ENCODE measurements at regions not wholly inside any gene's neighbourhood (a gene's known extent, or its start where the extent isn't known, plus 50 kb on each side); places are given as distances from the start of the nearest gene placed in this dataset.

GRCh38 chr4:24339260-24339659 is 245.1 kb downstream of the DHX15 start:
- H3K9me3 ChIP-seq (ENCODE audit: control insufficient read depth in 5 of 5, low read length in 5 of 5), result no peaks in the 10 kb centered on the region
- H3K9ac ChIP-seq (ENCODE audit: low read length in 5 of 5), result no peak overlapping the region
- no peaks in the 10 kb centered on the region for H3K36me3 ChIP-seq (ENCODE audit: control insufficient read depth in 5 of 5, insufficient read depth in 5 of 5, low read length in 5 of 5)
- H3K27ac ChIP-seq (ENCODE audit: low read depth, low read length), result no peak overlapping the region
- H3K4me3 ChIP-seq (ENCODE audit: low read depth in 1 of 5, low read length in 5 of 5), result no peak overlapping the region
- no peaks in the 10 kb centered on the region for H3K4me1 ChIP-seq (ENCODE audit: control insufficient read depth in 5 of 5, insufficient read depth in 5 of 5, low read length in 5 of 5)
- no peaks in the 10 kb centered on the region for H3K27me3 ChIP-seq (ENCODE audit: control insufficient read depth in 5 of 5, insufficient read depth in 4 of 5, low read length in 5 of 5)

- Histone ChIP-seq H3K4me3 (ENCODE audit: low read depth in 1 of 5, low read length in 5 of 5) (no peak overlapping the region), H3K27ac (ENCODE audit: low read depth, low read length) (no peak overlapping the region), H3K4me1 (ENCODE audit: control insufficient read depth in 5 of 5, insufficient read depth in 5 of 5, low read length in 5 of 5) (no peaks in the 10 kb centered on the region), H3K27me3 (ENCODE audit: control insufficient read depth in 5 of 5, insufficient read depth in 4 of 5, low read length in 5 of 5) (no peaks in the 10 kb centered on the region), H3K36me3 (ENCODE audit: control insufficient read depth in 5 of 5, insufficient read depth in 5 of 5, low read length in 5 of 5) (no peaks in the 10 kb centered on the region), H3K9me3 (ENCODE audit: control insufficient read depth in 5 of 5, low read length in 5 of 5) (no peaks in the 10 kb centered on the region), H3K9ac (ENCODE audit: low read length in 5 of 5) (no peak overlapping the region)
Observed at GRCh38 chr4:24337451-24338190, 246.7 kb downstream of the DHX15 start.

GRCh38 chr4:24335616-24336015 is 248.7 kb downstream of the DHX15 start:
- no peaks in the 10 kb centered on the region for H3K27me3 ChIP-seq (ENCODE audit: control insufficient read depth in 5 of 5, insufficient read depth in 4 of 5, low read length in 5 of 5)
- H3K4me3 ChIP-seq (ENCODE audit: low read depth in 1 of 5, low read length in 5 of 5), result no peak overlapping the region
- H3K9me3 ChIP-seq (ENCODE audit: control insufficient read depth in 5 of 5, low read length in 5 of 5), result no peaks in the 10 kb centered on the region
- H3K9ac ChIP-seq (ENCODE audit: low read length in 5 of 5), result no peak overlapping the region
- no peaks in the 10 kb centered on the region for H3K36me3 ChIP-seq (ENCODE audit: control insufficient read depth in 5 of 5, insufficient read depth in 5 of 5, low read length in 5 of 5)
- H3K27ac ChIP-seq (ENCODE audit: low read depth, low read length), result no peak overlapping the region
- peaks cover 0 to 3% (median under 1%) of the 10 kb centered on the region in 5 donors for H3K4me1 ChIP-seq (ENCODE audit: control insufficient read depth in 5 of 5, insufficient read depth in 5 of 5, low read length in 5 of 5)

- Histone ChIP-seq H3K9me3 (ENCODE audit: control insufficient read depth in 5 of 5, low read length in 5 of 5) (no peaks in the 10 kb centered on the region), H3K27ac (ENCODE audit: low read depth, low read length) (no peak overlapping the region), H3K9ac (ENCODE audit: low read length in 5 of 5) (no peak overlapping the region), H3K36me3 (ENCODE audit: control insufficient read depth in 5 of 5, insufficient read depth in 5 of 5, low read length in 5 of 5) (no peaks in the 10 kb centered on the region), H3K27me3 (ENCODE audit: control insufficient read depth in 5 of 5, insufficient read depth in 4 of 5, low read length in 5 of 5) (no peaks in the 10 kb centered on the region), H3K4me1 (ENCODE audit: control insufficient read depth in 5 of 5, insufficient read depth in 5 of 5, low read length in 5 of 5) (peaks cover 0 to 7% (median 5%) of the 10 kb centered on the region in 5 donors), H3K4me3 (ENCODE audit: low read depth in 1 of 5, low read length in 5 of 5) (no peak overlapping the region)
Observed at GRCh38 chr4:24334906-24335305, 249.4 kb downstream of the DHX15 start.

GRCh38 chr4:24330573-24330972 is 253.8 kb downstream of the DHX15 start:
- H3K4me3 ChIP-seq (ENCODE audit: low read depth in 1 of 5, low read length in 5 of 5), result no peak overlapping the region
- no peak overlapping the region for H3K9ac ChIP-seq (ENCODE audit: low read length in 5 of 5)
- H3K27me3 ChIP-seq (ENCODE audit: control insufficient read depth in 5 of 5, insufficient read depth in 4 of 5, low read length in 5 of 5), result no peaks in the 10 kb centered on the region
- H3K27ac ChIP-seq (ENCODE audit: low read depth, low read length), result no peak overlapping the region
- H3K4me1 ChIP-seq (ENCODE audit: control insufficient read depth in 5 of 5, insufficient read depth in 5 of 5, low read length in 5 of 5), result peaks cover 0 to 7% (median 5%) of the 10 kb centered on the region in 5 donors
- H3K36me3 ChIP-seq (ENCODE audit: control insufficient read depth in 5 of 5, insufficient read depth in 5 of 5, low read length in 5 of 5), result no peaks in the 10 kb centered on the region
- H3K9me3 ChIP-seq (ENCODE audit: control insufficient read depth in 5 of 5, low read length in 5 of 5), result no peaks in the 10 kb centered on the region

GRCh38 chr4:24330172-24330571 is 254.2 kb downstream of the DHX15 start:
- H3K4me1 ChIP-seq (ENCODE audit: control insufficient read depth in 5 of 5, insufficient read depth in 5 of 5, low read length in 5 of 5), result peaks cover 0 to 7% (median 5%) of the 10 kb centered on the region in 5 donors
- no peaks in the 10 kb centered on the region for H3K36me3 ChIP-seq (ENCODE audit: control insufficient read depth in 5 of 5, insufficient read depth in 5 of 5, low read length in 5 of 5)
- no peak overlapping the region for H3K9ac ChIP-seq (ENCODE audit: low read length in 5 of 5)
- no peaks in the 10 kb centered on the region for H3K9me3 ChIP-seq (ENCODE audit: control insufficient read depth in 5 of 5, low read length in 5 of 5)
- H3K4me3 ChIP-seq (ENCODE audit: low read depth in 1 of 5, low read length in 5 of 5), result no peak overlapping the region
- H3K27me3 ChIP-seq (ENCODE audit: control insufficient read depth in 5 of 5, insufficient read depth in 4 of 5, low read length in 5 of 5), result no peaks in the 10 kb centered on the region
- no peak overlapping the region for H3K27ac ChIP-seq (ENCODE audit: low read depth, low read length)

- Histone ChIP-seq H3K9me3 (ENCODE audit: control insufficient read depth in 5 of 5, low read length in 5 of 5) (no peaks in the 10 kb centered on the region), H3K9ac (ENCODE audit: low read length in 5 of 5) (no peak overlapping the region)
Observed at GRCh38 chr4:24328711-24329110, 255.6 kb downstream of the DHX15 start.

GRCh38 chr4:24328310-24328709 is 256.0 kb downstream of the DHX15 start:
- Histone ChIP-seq H3K27ac (ENCODE audit: low read depth, low read length) (no peak overlapping the region), H3K4me1 (ENCODE audit: control insufficient read depth in 5 of 5, insufficient read depth in 5 of 5, low read length in 5 of 5) (peaks cover 0 to 7% (median 5%) of the 10 kb centered on the region in 5 donors), H3K27me3 (ENCODE audit: control insufficient read depth in 5 of 5, insufficient read depth in 4 of 5, low read length in 5 of 5) (no peaks in the 10 kb centered on the region), H3K4me3 (ENCODE audit: low read depth in 1 of 5, low read length in 5 of 5) (no peak overlapping the region), H3K36me3 (ENCODE audit: control insufficient read depth in 5 of 5, insufficient read depth in 5 of 5, low read length in 5 of 5) (no peaks in the 10 kb centered on the region), H3K9ac (ENCODE audit: low read length in 5 of 5) (no peak overlapping the region), H3K9me3 (ENCODE audit: control insufficient read depth in 5 of 5, low read length in 5 of 5) (no peaks in the 10 kb centered on the region)

More at GRCh38 chr4:24328711-24329110, 255.6 kb downstream of the DHX15 start:
- Histone ChIP-seq H3K36me3 (ENCODE audit: control insufficient read depth in 5 of 5, insufficient read depth in 5 of 5, low read length in 5 of 5) (no peaks in the 10 kb centered on the region), H3K27ac (ENCODE audit: low read depth, low read length) (no peak overlapping the region), H3K4me1 (ENCODE audit: control insufficient read depth in 5 of 5, insufficient read depth in 5 of 5, low read length in 5 of 5) (peaks cover 0 to 7% (median 5%) of the 10 kb centered on the region in 5 donors), H3K4me3 (ENCODE audit: low read depth in 1 of 5, low read length in 5 of 5) (no peak overlapping the region), H3K27me3 (ENCODE audit: control insufficient read depth in 5 of 5, insufficient read depth in 4 of 5, low read length in 5 of 5) (no peaks in the 10 kb centered on the region)

GRCh38 chr4:24322995-24323394 is 261.4 kb downstream of the DHX15 start:
- H3K36me3 ChIP-seq (ENCODE audit: control insufficient read depth in 5 of 5, insufficient read depth in 5 of 5, low read length in 5 of 5), result no peaks in the 10 kb centered on the region
- no peak overlapping the region for H3K9ac ChIP-seq (ENCODE audit: low read length in 5 of 5)
- no peaks in the 10 kb centered on the region for H3K27me3 ChIP-seq (ENCODE audit: control insufficient read depth in 5 of 5, insufficient read depth in 4 of 5, low read length in 5 of 5)
- no peak overlapping the region for H3K4me3 ChIP-seq (ENCODE audit: low read depth in 1 of 5, low read length in 5 of 5)
- no peaks in the 10 kb centered on the region for H3K9me3 ChIP-seq (ENCODE audit: control insufficient read depth in 5 of 5, low read length in 5 of 5)
- no peaks in the 10 kb centered on the region for H3K4me1 ChIP-seq (ENCODE audit: control insufficient read depth in 5 of 5, insufficient read depth in 5 of 5, low read length in 5 of 5)
- no peak overlapping the region for H3K27ac ChIP-seq (ENCODE audit: low read depth, low read length)

GRCh38 chr4:24322511-24322910 is 261.8 kb downstream of the DHX15 start:
- H3K27me3 ChIP-seq (ENCODE audit: control insufficient read depth in 5 of 5, insufficient read depth in 4 of 5, low read length in 5 of 5), result no peaks in the 10 kb centered on the region
- H3K36me3 ChIP-seq (ENCODE audit: control insufficient read depth in 5 of 5, insufficient read depth in 5 of 5, low read length in 5 of 5), result no peaks in the 10 kb centered on the region
- no peaks in the 10 kb centered on the region for H3K4me1 ChIP-seq (ENCODE audit: control insufficient read depth in 5 of 5, insufficient read depth in 5 of 5, low read length in 5 of 5)
- H3K9ac ChIP-seq (ENCODE audit: low read length in 5 of 5), result no peak overlapping the region
- H3K9me3 ChIP-seq (ENCODE audit: control insufficient read depth in 5 of 5, low read length in 5 of 5), result no peaks in the 10 kb centered on the region
- H3K4me3 ChIP-seq (ENCODE audit: low read depth in 1 of 5, low read length in 5 of 5), result no peak overlapping the region
- no peak overlapping the region for H3K27ac ChIP-seq (ENCODE audit: low read depth, low read length)
